ENCODE measurements at regions not wholly inside any gene's neighbourhood (a gene's known extent, or its start where the extent isn't known, plus 50 kb on each side); places are given as distances from the start of the nearest gene placed in this dataset.

DNA sequence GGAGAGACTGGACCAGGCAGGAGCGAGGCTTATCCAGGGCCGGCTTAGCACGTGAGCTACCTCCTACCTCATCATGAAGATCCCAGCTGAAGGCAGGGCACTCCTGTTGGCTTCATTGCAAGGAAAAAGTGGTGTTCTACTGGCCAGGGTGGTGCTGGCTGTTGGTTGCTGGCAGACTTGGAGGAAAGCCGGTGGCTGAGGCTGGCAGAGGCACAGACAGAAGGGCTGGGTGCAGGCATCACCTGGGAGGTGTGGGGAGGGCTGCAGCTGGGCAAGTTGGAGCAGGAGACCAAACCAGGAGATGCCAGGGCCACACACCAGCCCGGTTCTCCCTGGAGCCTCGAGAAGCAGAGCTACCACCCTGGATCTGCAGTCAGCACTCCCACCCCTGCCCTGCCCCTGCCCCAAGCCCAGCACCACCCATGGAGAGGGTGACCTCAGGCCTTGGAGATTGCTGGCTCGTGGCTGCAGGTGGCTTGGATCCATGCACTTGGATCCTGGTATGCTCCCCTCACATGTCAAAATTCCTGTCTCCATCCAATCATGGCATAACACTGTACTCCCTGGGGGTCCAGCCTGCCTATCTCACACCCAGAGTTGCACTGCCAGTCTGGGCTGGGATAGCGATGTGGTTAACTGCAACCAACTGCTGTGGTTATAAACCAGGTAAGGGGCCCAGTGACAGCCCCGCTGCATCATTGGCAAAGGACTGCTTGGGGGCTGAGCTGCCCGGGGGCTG lies 49.7 kb downstream of the GLI2 start:
- DNase-seq (ENCODE audit: low read depth): no peak

GRCh38 chr2:120786038-120786960 lies 50.6 kb downstream of the GLI2 start:
- DNase-seq (ENCODE audit: low read depth): no peak

DNA sequence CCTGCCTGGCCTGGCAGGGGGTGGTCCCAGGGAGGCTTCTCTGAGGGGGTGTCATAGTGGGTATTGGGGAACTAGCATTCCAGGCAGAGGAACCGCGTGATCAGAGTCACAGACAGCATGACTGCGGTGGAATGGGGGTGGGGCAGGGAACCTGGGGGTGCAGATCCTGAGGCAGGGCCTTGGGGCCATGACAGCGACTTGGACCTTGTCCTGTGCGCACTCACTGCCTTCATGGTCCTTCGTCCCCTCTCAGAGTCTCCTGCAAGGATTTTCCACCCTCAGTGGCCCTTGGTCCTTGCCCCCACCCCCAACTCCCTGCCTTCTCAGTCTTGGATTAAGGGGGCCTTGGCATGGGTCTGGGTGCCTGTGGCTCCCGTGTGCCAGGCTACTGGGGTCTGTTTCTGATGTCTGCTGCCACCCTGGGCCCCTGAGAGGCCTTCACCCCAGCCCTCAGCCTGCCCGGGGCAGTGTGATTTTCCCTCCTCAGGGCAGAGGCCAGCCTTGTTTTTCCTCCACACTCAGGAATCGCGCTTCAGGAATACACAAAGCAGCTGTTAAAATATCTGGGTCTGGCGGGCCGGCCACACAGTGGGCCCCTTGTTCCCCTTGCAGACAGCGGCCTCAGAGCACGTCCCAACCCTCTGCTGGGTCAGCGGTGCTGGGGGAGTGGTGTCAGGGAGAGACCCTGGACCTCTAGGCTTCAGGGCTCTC lies 51.6 kb downstream of the GLI2 start:
- DNase-seq (ENCODE audit: low read depth): no peak

DNA sequence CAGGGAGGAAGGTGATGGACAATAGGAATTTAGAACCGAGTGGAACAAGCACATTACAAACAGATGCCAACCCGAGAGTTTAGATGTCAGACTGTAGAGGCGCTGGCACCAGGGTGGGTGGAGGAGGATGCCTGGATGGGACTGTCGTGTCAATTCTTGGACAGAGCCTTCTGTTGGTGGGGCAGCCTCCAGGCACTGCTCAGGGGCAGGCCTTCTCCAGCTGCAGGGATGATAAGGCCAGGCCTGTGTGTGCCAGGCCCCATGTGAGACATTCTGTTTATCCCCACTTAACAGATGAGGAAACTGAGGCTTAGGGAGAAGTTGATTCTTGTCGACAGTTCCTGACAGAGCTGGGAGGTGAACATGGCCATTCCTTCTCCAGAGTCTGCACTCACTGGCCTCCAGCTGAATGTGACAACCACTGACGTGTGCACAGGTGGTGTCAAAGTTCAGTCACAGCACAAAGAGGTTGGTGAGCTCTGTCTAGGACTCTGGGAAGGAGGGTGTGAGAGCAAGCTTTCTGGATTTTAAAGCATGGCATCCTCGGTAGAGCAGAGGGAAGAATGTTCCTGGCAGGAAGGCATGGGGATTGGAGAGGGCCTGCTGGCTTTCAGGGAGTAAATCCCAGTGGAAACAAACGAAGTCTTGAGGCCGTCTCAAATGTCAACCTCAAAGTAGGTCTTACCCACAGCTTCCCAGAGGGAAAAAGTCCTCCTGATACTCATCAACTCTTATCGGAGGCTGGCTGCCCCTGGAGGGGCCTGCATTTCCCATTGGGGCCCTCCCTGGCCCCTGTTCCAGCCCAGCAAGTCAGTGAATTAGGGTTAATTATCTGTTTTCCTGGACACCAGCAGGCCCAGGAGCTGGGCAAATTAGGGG lies 52.4 kb downstream of the GLI2 start:
- no peak for DNase-seq (ENCODE audit: low read depth)

DNA sequence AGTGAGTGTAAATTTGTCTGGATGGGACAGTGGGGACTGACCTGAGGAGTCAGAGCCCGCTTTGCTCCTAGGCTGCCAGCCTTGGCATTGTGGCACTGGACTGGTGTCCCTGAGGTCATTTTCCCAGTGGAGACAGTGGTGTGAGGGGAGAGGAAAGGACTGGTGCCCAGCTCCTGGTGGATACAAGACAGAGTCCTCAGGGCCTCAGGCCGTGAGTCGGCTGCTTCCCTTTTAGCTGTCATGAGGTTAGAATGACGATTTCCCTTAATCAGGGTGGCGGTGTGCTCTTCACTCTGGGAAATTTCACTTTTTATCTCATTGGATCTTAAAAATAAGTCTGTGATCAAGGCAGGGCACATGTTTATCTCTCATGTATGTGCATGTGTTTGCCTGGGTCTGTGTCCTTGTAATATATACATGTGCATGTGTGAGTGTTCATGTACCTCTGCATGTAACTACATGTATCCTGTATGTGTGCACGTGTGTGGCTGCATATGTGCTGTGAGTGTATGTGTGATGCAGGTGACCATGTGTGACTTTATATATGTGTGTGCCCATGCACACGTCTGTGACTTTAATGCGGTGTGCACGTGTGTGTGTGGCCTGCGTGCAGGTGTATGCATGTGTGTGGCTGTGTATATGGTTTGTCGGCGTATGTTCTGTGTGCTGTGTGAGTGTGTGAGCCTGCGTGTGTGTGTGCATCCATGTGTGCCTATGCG lies 55.7 kb downstream of the GLI2 start:
- no peak for DNase-seq (ENCODE audit: low read depth)

- peak; percentile 84 for DNase-seq (ENCODE audit: low read depth)
Observed at GRCh38 chr2:120791962-120792297, 56.3 kb downstream of the GLI2 start.

- DNase-seq (ENCODE audit: low read depth): no peak
Observed at GRCh38 chr2:120793682-120794403, 58.2 kb downstream of the GLI2 start.

DNA sequence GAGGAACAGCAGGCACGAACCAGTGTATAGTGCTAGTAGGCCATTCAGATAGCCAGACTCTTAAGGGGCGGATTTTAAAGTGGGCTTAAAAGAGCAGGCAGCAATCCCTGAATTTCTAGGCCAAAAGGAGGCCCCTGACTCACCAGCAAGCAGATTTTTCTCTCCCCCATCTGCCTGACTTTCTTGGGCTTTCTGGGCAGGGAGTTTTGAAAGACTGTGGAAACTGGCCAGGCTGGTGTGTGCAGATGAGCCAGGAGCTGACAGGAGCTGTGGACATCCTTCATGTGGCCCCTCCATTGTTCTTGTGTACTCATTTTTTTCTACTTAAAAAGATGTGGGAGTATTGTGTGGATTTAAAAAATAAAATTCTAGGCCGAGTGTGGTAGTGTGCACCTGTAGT lies 59.0 kb downstream of the GLI2 start:
- peak; percentile 7 for DNase-seq (ENCODE audit: low read depth)

GRCh38 chr2:120796094-120796493 lies 60.4 kb downstream of the GLI2 start:
- no peak for DNase-seq (ENCODE audit: low read depth)

- no peak for DNase-seq (ENCODE audit: low read depth)
Observed at GRCh38 chr2:120797421-120798221, 62.0 kb downstream of the GLI2 start.

DNA sequence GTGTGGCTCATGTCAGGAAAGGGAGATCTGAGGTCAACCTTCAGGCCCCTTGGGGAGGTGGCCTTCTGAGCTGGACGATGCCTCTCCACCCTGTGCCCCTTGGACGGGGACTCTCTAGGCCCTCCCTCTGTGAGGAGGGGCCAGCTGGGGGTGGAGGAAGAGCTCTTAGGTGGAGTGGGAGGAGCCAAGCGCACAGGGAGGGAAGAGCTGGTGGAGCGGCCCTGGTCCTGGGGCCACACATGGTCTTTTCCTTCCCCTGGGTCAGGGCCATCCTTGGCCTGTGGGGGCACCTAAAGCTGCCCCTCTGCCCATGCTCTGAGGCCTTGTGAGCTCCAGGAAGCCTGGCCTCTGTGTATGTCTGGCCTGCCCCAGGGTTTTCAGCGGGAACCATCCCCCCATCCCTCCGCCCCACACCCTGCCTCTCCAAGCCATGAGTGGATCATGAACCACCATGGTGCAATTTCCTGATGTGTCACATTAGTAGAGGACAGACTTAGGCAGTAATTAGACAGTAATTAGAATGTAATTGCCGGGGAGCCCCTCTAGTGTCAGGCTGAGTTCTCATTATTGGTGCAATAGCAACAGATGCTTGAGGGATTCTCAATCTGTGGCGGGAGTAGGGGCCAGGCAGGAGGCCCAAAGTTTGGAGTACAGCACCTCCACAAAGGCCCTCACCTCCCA lies 63.0 kb downstream of the GLI2 start:
- no peak for DNase-seq (ENCODE audit: low read depth)

DNA sequence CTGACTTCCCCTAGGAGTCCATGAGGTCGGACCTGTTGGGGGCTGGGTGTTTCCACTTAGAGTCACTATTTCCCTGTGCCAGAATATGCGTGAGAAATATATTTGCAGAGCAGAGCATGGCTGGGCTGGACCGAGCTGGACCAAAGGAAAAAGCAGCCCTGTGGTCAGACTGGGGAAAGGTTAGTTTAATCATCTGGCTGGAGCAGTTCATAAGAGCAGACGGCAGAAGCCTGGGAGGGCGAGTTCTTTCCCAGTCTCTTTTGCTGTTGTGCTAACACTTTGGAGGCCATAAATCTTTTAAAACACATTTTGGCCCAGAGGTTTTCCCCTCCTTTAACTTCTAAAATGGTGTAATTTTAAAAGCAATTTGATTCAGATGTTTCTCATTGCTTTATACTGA lies 66.5 kb downstream of the GLI2 start:
- DNase-seq (ENCODE audit: low read depth): no peak

GRCh38 chr2:120802867-120803484 lies 67.3 kb downstream of the GLI2 start:
- no peak for DNase-seq (ENCODE audit: low read depth)

- DNase-seq (ENCODE audit: low read depth): peak; percentile 82
Observed at GRCh38 chr2:120803764-120804335, 68.2 kb downstream of the GLI2 start.

- DNase-seq (ENCODE audit: low read depth): peak; percentile 36
Observed at GRCh38 chr2:120804459-120804858, 68.8 kb downstream of the GLI2 start.

DNA sequence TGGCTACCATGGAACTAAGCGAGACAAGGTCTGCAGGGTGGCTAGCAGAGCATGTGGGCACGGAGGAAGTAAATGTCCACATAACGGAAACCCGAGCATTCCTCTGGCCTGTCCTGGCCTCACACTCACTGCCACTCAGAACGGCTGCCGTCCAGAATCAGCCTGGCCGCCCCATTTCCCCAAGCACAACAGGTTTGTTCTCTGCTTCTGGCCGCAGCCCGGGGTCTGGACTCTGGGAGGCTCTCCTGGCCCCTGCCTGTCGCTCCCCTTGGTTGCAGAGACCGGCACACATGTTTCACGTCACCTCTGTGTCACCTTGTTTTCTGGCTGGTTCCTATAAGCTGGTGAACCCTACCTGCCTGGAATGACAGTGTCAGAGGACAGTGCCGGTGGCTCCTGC lies 69.3 kb downstream of the GLI2 start:
- no peak for DNase-seq (ENCODE audit: low read depth)

DNA sequence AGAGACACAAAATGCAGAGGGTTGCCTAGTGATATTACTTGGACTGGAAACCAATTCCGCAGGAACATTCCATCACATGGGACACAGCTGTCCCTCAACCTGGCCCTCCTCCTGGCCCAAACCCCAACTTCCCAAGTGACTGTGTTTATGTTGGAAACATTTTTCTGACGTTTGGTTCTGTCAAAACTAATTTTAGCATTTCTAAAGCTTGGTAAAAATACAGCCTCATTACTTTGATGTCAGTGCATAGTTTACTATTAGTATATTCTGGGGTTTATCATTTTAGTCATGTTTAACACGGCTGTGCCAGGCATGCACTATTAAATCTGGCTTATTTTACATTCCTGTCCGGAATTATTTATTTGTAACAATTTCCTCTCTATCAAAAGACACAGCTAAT lies 69.9 kb downstream of the GLI2 start:
- DNase-seq (ENCODE audit: low read depth): no peak

GRCh38 chr2:120807751-120808150 lies 72.1 kb downstream of the GLI2 start:
- no peak for DNase-seq (ENCODE audit: low read depth)
